Uterus (tissue), 2 donors: ENCODE measurements at regions not wholly inside any gene's neighbourhood (a gene's known extent, or its start where the extent isn't known, plus 50 kb on each side); places are given as distances from the start of the nearest gene placed in this dataset.

ENCODE experiments used
- POLR2A ChIP-seq, 2 donors: fragments of 450-650 bp; IDR thresholded peaks; one replicate each; pipeline ENCODE4 v1.6.1; 2016; ENCODE audit warnings: antibody characterized with exemption in 2 of 2, mild to moderate bottlenecking in 1 of 2, moderate library complexity in 1 of 2
- TF ChIP-seq, protein P1 (sequence below), 4 experiments: fragments of 200-600 bp in 2 of 4; fragments of 450-650 bp in 2 of 4; sonication (generic) in 2 of 4; IDR thresholded peaks; one replicate each; pipeline ENCODE4 v1.5.1; 2016 to 2019; ENCODE audit warnings: antibody characterized with exemption in 4 of 4, mild to moderate bottlenecking in 2 of 4, moderate library complexity in 1 of 4

GRCh38 chr5:8686707-8687106, 817.8 kb downstream of the MTRR start:
- TF ChIP-seq, protein P1, sequence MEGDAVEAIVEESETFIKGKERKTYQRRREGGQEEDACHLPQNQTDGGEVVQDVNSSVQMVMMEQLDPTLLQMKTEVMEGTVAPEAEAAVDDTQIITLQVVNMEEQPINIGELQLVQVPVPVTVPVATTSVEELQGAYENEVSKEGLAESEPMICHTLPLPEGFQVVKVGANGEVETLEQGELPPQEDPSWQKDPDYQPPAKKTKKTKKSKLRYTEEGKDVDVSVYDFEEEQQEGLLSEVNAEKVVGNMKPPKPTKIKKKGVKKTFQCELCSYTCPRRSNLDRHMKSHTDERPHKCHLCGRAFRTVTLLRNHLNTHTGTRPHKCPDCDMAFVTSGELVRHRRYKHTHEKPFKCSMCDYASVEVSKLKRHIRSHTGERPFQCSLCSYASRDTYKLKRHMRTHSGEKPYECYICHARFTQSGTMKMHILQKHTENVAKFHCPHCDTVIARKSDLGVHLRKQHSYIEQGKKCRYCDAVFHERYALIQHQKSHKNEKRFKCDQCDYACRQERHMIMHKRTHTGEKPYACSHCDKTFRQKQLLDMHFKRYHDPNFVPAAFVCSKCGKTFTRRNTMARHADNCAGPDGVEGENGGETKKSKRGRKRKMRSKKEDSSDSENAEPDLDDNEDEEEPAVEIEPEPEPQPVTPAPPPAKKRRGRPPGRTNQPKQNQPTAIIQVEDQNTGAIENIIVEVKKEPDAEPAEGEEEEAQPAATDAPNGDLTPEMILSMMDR (IDR thresholded peaks at IDR 0.05), result no peak
- no peak for TF ChIP-seq POLR2A (IDR thresholded peaks at IDR 0.05)
